PC-9 (cell line): ENCODE measurements at regions not wholly inside any gene's neighbourhood (a gene's known extent, or its start where the extent isn't known, plus 50 kb on each side); places are given as distances from the start of the nearest gene placed in this dataset.

ENCODE experiments used
- BruUV-seq: library from RNA; stranded (reverse); fragments of 400-500 nt; replicated peaks from 2 replicates; lab custom pipeline; 2021; lab: Mats Ljungman, UMichigan
- CTCF ChIA-PET: fragments of 300-600 bp; sonication (Branson Sonifier 250); formaldehyde crosslinking; loops from one replicate; lab custom pipeline; 2022; ENCODE audit warnings: antibody characterized with exemption; lab: Charles Lee
- POLR2A ChIA-PET: fragments of 300-600 bp; sonication (Branson Sonifier 250); formaldehyde crosslinking; loops from one replicate; lab custom pipeline; 2022; ENCODE audit warnings: antibody characterized with exemption; ENCODE audit not compliant: unreplicated experiment; lab: Charles Lee
- DNase-seq, 2 experiments: peaks; one replicate each; pipeline versions ENCODE4 v3.0.0 to v3.0.0-alpha.2; 2015 to 2022; ENCODE audit warnings: mixed read lengths in 1 of 2
- H2AFZ ChIP-seq: fragments of 200-600 bp; sonication (generic); 2 replicates; pipeline ENCODE4 v1.8.1; 2017; ENCODE audit warnings: antibody characterized with exemption
- H3F3A ChIP-seq: fragments of 200-600 bp; sonication (generic); 2 replicates; pipeline ENCODE4 v1.8.1; 2017; ENCODE audit warnings: antibody characterized with exemption, mild to moderate bottlenecking, low read depth; ENCODE audit not compliant: insufficient read depth
- H3K27ac ChIP-seq: fragments of 200-600 bp; sonication (generic); 2 replicates; pipeline ENCODE4 v1.6.1; 2016; ENCODE audit warnings: mixed run types
- H3K27me3 ChIP-seq: fragments of 200-600 bp; sonication (generic); 2 replicates; pipeline ENCODE4 v1.6.1; 2016; ENCODE audit warnings: low read depth, mixed run types; ENCODE audit not compliant: insufficient read depth
- H3K36me3 ChIP-seq: fragments of 200-600 bp; sonication (generic); 2 replicates; pipeline ENCODE4 v1.6.1; 2016; ENCODE audit warnings: low read depth, mixed run types
- H3K4me1 ChIP-seq: fragments of 200-600 bp; sonication (generic); replicated peaks from 2 replicates; pipeline ENCODE4 v1.6.1; 2016; ENCODE audit warnings: mixed run types; ENCODE audit not compliant: insufficient read depth
- H3K4me2 ChIP-seq: fragments of 200-600 bp; sonication (generic); 2 replicates; pipeline ENCODE4 v1.6.1; 2017; ENCODE audit warnings: mixed run types
- H3K4me3 ChIP-seq: fragments of 200-600 bp; sonication (generic); 2 replicates; pipeline ENCODE4 v1.6.1; 2016; ENCODE audit warnings: mixed run types
- H3K79me2 ChIP-seq: fragments of 200-600 bp; sonication (generic); 2 replicates; pipeline ENCODE4 v1.6.1; 2017; ENCODE audit warnings: low read depth, mixed run types
- H3K9me2 ChIP-seq: fragments of 200-600 bp; sonication (generic); 2 replicates; pipeline ENCODE4 v1.8.1; 2017; ENCODE audit warnings: mild to moderate bottlenecking; ENCODE audit not compliant: insufficient read depth
- H3K9me3 ChIP-seq: fragments of 200-600 bp; sonication (generic); 2 replicates; pipeline ENCODE4 v1.8.1; 2016; ENCODE audit warnings: low read depth; ENCODE audit not compliant: insufficient read depth
- H4K20me1 ChIP-seq: fragments of 200-600 bp; sonication (generic); 2 replicates; pipeline ENCODE4 v1.8.1; 2017; ENCODE audit not compliant: insufficient read depth
- CTCF ChIP-seq: fragments of 200-600 bp; sonication (generic); conservative IDR thresholded peaks from 2 replicates; pipeline ENCODE4 v1.6.1; 2017; ENCODE audit warnings: mixed run types, antibody characterized with exemption, mild to moderate bottlenecking, moderate library complexity
- EZH2 ChIP-seq: fragments of 200-600 bp; sonication (generic); IDR thresholded peaks from 2 replicates; pipeline ENCODE4 v1.8.0; 2017; ENCODE audit warnings: antibody characterized with exemption, low read depth
- intact Hi-C: fragments of 100-400 bp; cut with micrococcal nuclease; formaldehyde crosslinking; loops from one replicate; pipeline ENCODE4 v1.10.0; 2022; ENCODE audit not compliant: unreplicated experiment

GRCh38 chr12:105943525-105943924, 195.2 kb downstream of the NUAK1 start:
- intact Hi-C loops = no loop called here
- Histone ChIP-seq H3K36me3 (no peaks in the 10 kb centered on the region), H3K79me2 (no peaks in the 10 kb centered on the region), H3K27me3 (no peaks in the 10 kb centered on the region), H3K27ac (no peak overlapping the region), H3F3A (peaks cover 7% of the 10 kb centered on the region; the same call in 1 of the 2 replicates), H3K9me3 (0 out of 2 replicates have a peak, but pooled peaks cover 3% of the 10 kb centered on the region), H3K4me2 (no peak overlapping the region), H3K4me3 (no peak overlapping the region), H2AFZ (no peak overlapping the region), H4K20me1 (no peaks in the 10 kb centered on the region), H3K4me1 (peaks cover 3% of the 10 kb centered on the region; the same call in 1 of the 2 replicates), H3K9me2 (no peaks in the 10 kb centered on the region)
- ChIA-PET CTCF (no interaction called here), POLR2A (no interaction called here)
- no TSS peak for BruUV-seq
- no peak for DNase-seq
- TF ChIP-seq EZH2 (no peak), CTCF (no peak)

- intact Hi-C loops = no loop called here
- no peaks in the 10 kb centered on the region for H3K36me3 ChIP-seq
- BruUV-seq = no TSS peak
- no peaks in the 10 kb centered on the region for H3K79me2 ChIP-seq
- ChIA-PET POLR2A (no interaction called here), CTCF (no interaction called here)
- no peak overlapping the region for H3K27ac ChIP-seq
- H3K4me1 ChIP-seq = peaks cover 13% of the 10 kb centered on the region; the same call in 1 of the 2 replicates
- TF ChIP-seq EZH2 = no peak
- no peak for DNase-seq
- H3F3A ChIP-seq = peaks cover 8% of the 10 kb centered on the region; the same call in 1 of the 2 replicates
- H3K9me3 ChIP-seq = 0 out of 2 replicates have a peak, but pooled peaks cover 3% of the 10 kb centered on the region
- no peak overlapping the region for H2AFZ ChIP-seq
- H3K9me2 ChIP-seq = no peaks in the 10 kb centered on the region
- no peaks in the 10 kb centered on the region for H3K27me3 ChIP-seq
- H4K20me1 ChIP-seq = no peaks in the 10 kb centered on the region
- no peak overlapping the region for H3K4me3 ChIP-seq
- H3K4me2 ChIP-seq = no peak overlapping the region
These were observed 194.1 kb downstream of the NUAK1 start for GRCh38 chr12:105944628-105945027.

GRCh38 chr12:105945880-105946279, 192.9 kb downstream of the NUAK1 start:
- H3K36me3 ChIP-seq = no peaks in the 10 kb centered on the region
- H3K9me2 ChIP-seq = no peaks in the 10 kb centered on the region
- intact Hi-C loops = no loop called here
- TF ChIP-seq CTCF (no peak), EZH2 (no peak)
- POLR2A ChIA-PET = interaction anchor here (0.6 kb wide), 1 partner anchor 24 kb away, joined by 6 read pairs; no protein-coding TSS in a partner anchor
- no peak overlapping the region for H3K4me3 ChIP-seq
- H3K9me3 ChIP-seq = no peaks in the 10 kb centered on the region
- H2AFZ ChIP-seq = no peak overlapping the region
- CTCF ChIA-PET = no interaction called here
- no peak overlapping the region for H3K4me2 ChIP-seq
- no peaks in the 10 kb centered on the region for H3K79me2 ChIP-seq
- H3K27ac ChIP-seq = no peak overlapping the region
- BruUV-seq = no TSS peak
- peaks cover 21% of the 10 kb centered on the region; the same call in 1 of the 2 replicates for H3K4me1 ChIP-seq
- no peaks in the 10 kb centered on the region for H4K20me1 ChIP-seq
- H3K27me3 ChIP-seq = no peaks in the 10 kb centered on the region
- H3F3A ChIP-seq = peaks cover 8% of the 10 kb centered on the region; the same call in 1 of the 2 replicates
- no peak for DNase-seq

GRCh38 chr12:105946493-105946901, 192.3 kb downstream of the NUAK1 start:
- Histone ChIP-seq H3K9me3 (no peaks in the 10 kb centered on the region), H3K27me3 (no peaks in the 10 kb centered on the region), H3K79me2 (no peaks in the 10 kb centered on the region), H3K4me1 (peaks cover 21% of the 10 kb centered on the region; the same call in 1 of the 2 replicates), H4K20me1 (no peaks in the 10 kb centered on the region), H3K36me3 (no peaks in the 10 kb centered on the region), H3K4me3 (no peak overlapping the region), H3F3A (peaks cover 8% of the 10 kb centered on the region; the same call in 1 of the 2 replicates), H2AFZ (no peak overlapping the region), H3K4me2 (no peak overlapping the region), H3K9me2 (no peaks in the 10 kb centered on the region), H3K27ac (no peak overlapping the region)
- CTCF ChIA-PET = no interaction called here
- no TSS peak for BruUV-seq
- intact Hi-C loops = no loop called here
- no peak for DNase-seq
- TF ChIP-seq CTCF = no peak
- TF ChIP-seq EZH2 = no peak
- POLR2A ChIA-PET = no interaction called here
